Activated CD8-positive, alpha-beta T cell treated with anti-CD3 and anti-CD28 coated beads for 36 hours (primary cell): ENCODE measurements at regions not wholly inside any gene's neighbourhood (a gene's known extent, or its start where the extent isn't known, plus 50 kb on each side); places are given as distances from the start of the nearest gene placed in this dataset.

Experiments
- ATAC-seq: fragments of 200-7000 bp; cut with Tn5 transposase; one replicate; pipeline ENCODE4 v1.10.0; 2021; ENCODE audit warnings: mild to moderate bottlenecking, moderate library complexity
- CTCF ChIA-PET: fragments of 350-600 bp; sonication (Branson Sonifier 250); formaldehyde crosslinking; loops from one replicate; lab custom pipeline; 2021; ENCODE audit warnings: antibody characterized with exemption; lab: Charles Lee
- POLR2A ChIA-PET: fragments of 350-600 bp; sonication (Branson Sonifier 250); formaldehyde crosslinking; loops from one replicate; lab custom pipeline; 2021; ENCODE audit warnings: antibody characterized with exemption; lab: Charles Lee
- DNase-seq: peaks from one replicate; pipeline ENCODE4 v3.0.0-alpha.2; 2020
- H3K27ac Mint-ChIP-seq: one replicate; pipeline ENCODE4 v1.8.0; 2021; ENCODE audit warnings: mild to moderate bottlenecking, mixed read lengths
- H3K27me3 Mint-ChIP-seq: one replicate; pipeline ENCODE4 v1.8.0; 2021; ENCODE audit warnings: mixed read lengths
- H3K36me3 Mint-ChIP-seq: one replicate; pipeline ENCODE4 v1.8.0; 2021; ENCODE audit warnings: low read depth, mixed read lengths
- H3K4me1 Mint-ChIP-seq: one replicate; pipeline ENCODE4 v1.8.0; 2021; ENCODE audit warnings: low read depth, mixed read lengths
- H3K4me3 Mint-ChIP-seq: one replicate; pipeline ENCODE4 v1.8.0; 2021; ENCODE audit warnings: mild to moderate bottlenecking, moderate library complexity, mixed read lengths
- H3K9me3 Mint-ChIP-seq: one replicate; pipeline ENCODE4 v1.8.0; 2021; ENCODE audit warnings: mixed read lengths
- intact Hi-C: fragments of 100-400 bp; cut with micrococcal nuclease; formaldehyde crosslinking; loops from one replicate; pipeline ENCODE4 v1.10.0; 2022
- TF ChIP-seq, protein P1 (sequence below): fragments of 200-600 bp; IDR thresholded peaks from one replicate; pipeline ENCODE4 v1.8.0; 2022; ENCODE audit warnings: antibody characterized with exemption, mild to moderate bottlenecking

DNA sequence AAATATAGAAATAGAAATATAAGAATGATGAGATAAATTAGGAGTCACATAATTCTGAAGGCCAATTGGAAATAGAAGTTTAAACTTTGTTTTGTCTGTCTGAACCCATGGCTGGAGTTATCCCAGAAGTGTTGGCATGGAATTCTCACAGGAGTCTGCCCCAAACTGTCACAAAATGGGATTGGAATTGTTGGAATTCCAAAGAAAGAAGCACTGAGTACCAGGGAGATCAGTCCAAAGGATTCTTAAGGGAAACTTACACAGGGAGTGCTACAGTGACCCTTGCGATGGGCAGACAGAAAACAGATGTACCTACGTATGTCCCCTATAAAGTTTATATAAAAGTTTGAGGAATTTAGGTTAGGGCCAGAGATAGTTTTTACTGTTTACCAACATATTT is 1607.7 kb downstream of the ARAP2 start:
- Mint-ChIP-seq H3K4me1 (no peaks in the 10 kb centered on the region), H3K9me3 (peaks cover 15% of the 10 kb centered on the region), H3K36me3 (no peaks in the 10 kb centered on the region), H3K27me3 (no peaks in the 10 kb centered on the region), H3K4me3 (no peak overlapping the region), H3K27ac (no peak overlapping the region)
- TF ChIP-seq, protein P1, sequence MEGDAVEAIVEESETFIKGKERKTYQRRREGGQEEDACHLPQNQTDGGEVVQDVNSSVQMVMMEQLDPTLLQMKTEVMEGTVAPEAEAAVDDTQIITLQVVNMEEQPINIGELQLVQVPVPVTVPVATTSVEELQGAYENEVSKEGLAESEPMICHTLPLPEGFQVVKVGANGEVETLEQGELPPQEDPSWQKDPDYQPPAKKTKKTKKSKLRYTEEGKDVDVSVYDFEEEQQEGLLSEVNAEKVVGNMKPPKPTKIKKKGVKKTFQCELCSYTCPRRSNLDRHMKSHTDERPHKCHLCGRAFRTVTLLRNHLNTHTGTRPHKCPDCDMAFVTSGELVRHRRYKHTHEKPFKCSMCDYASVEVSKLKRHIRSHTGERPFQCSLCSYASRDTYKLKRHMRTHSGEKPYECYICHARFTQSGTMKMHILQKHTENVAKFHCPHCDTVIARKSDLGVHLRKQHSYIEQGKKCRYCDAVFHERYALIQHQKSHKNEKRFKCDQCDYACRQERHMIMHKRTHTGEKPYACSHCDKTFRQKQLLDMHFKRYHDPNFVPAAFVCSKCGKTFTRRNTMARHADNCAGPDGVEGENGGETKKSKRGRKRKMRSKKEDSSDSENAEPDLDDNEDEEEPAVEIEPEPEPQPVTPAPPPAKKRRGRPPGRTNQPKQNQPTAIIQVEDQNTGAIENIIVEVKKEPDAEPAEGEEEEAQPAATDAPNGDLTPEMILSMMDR: no peak
- POLR2A ChIA-PET: no interaction called here
- intact Hi-C loops: no loop called here
- DNase-seq (no peak), ATAC-seq (no peak)
- CTCF ChIA-PET: no interaction called here

DNA sequence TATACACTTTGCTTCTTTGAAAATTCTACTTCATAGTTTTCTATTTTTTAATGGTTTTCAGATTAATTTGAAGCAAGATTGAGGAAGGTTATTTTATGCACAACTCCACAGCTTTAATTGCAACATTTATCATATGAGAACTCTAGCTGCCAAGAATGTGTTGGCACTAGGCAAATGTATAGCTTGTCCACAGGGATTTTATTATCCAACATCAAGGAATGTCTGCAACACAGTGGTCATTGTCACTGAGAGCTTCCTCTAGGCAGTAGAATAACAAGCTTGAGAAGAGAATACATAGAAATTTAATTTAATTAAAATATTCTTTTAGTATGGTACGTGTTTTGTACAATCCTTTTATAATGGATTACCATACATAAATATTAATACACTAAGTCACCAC is 1600.8 kb downstream of the ARAP2 start:
- intact Hi-C loops: no loop called here
- no peak overlapping the region for H3K4me3 Mint-ChIP-seq
- no peak for DNase-seq
- TF ChIP-seq, protein P1: no peak
- H3K36me3 Mint-ChIP-seq: no peaks in the 10 kb centered on the region
- H3K9me3 Mint-ChIP-seq: peaks cover 14% of the 10 kb centered on the region
- POLR2A ChIA-PET: no interaction called here
- CTCF ChIA-PET: no interaction called here
- ATAC-seq: no peak
- no peaks in the 10 kb centered on the region for H3K27me3 Mint-ChIP-seq
- no peak overlapping the region for H3K27ac Mint-ChIP-seq
- no peaks in the 10 kb centered on the region for H3K4me1 Mint-ChIP-seq

DNA sequence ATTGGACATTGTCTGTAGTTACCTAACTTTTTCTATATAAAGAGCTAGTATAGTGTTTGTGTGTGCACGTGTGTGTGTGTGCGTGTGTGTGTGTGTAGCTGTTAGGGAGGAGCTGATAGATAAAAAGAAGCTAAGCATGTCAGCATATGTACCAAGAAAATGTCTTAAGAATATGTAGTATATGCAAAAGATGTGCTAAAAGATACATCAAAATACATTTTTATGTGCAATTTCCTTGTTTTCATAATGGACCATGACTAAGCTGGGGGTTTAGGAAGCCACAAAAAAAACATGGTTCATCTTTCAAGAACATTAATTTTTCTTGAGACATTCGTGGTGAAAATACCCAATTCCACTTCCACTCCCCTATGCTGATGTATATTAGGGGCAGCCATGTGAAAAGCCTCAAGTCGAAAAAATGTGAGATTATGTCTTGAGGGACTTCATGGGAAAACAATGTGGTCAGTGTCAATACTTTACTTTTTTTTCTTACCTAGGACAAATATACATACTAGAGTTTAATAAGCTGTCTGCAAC is 1599.7 kb downstream of the ARAP2 start:
- ChIA-PET CTCF (no interaction called here), POLR2A (interaction anchor here (0.7 kb wide), 1 partner anchor 842 kb away, joined by 3 read pairs; no protein-coding TSS in a partner anchor)
- Mint-ChIP-seq H3K9me3 (peaks cover 15% of the 10 kb centered on the region), H3K27ac (no peak overlapping the region), H3K27me3 (no peaks in the 10 kb centered on the region), H3K4me1 (no peaks in the 10 kb centered on the region), H3K4me3 (no peak overlapping the region), H3K36me3 (no peaks in the 10 kb centered on the region)
- intact Hi-C loops: no loop called here
- DNase-seq (no peak), ATAC-seq (no peak)
- TF ChIP-seq, protein P1: no peak

DNA sequence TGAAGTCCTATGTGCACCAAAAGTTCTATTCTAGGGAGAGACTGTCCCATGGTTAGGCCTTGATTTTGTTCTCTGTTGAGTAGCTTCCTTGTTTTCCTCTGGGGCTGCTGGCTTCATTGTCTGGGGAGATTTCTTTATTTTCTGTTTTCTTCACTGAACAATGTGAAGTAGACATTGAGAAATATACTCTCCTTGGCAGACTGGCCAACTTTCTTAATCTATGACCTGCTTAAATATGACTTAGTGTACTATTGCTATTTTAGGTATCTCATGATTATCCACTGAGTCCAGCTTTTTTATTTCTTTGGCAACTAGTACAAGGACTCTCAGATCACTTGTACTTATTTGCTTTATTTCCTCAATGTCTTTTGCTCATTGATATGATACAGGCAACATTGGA is 1594.6 kb downstream of the ARAP2 start:
- no peaks in the 10 kb centered on the region for H3K27me3 Mint-ChIP-seq
- H3K27ac Mint-ChIP-seq: no peak overlapping the region
- ATAC-seq (no peak), DNase-seq (no peak)
- intact Hi-C loops: no loop called here
- H3K9me3 Mint-ChIP-seq: peaks cover 3% of the 10 kb centered on the region
- TF ChIP-seq, protein P1: no peak
- H3K36me3 Mint-ChIP-seq: no peaks in the 10 kb centered on the region
- H3K4me1 Mint-ChIP-seq: no peaks in the 10 kb centered on the region
- CTCF ChIA-PET: no interaction called here
- POLR2A ChIA-PET: no interaction called here
- H3K4me3 Mint-ChIP-seq: no peak overlapping the region

DNA sequence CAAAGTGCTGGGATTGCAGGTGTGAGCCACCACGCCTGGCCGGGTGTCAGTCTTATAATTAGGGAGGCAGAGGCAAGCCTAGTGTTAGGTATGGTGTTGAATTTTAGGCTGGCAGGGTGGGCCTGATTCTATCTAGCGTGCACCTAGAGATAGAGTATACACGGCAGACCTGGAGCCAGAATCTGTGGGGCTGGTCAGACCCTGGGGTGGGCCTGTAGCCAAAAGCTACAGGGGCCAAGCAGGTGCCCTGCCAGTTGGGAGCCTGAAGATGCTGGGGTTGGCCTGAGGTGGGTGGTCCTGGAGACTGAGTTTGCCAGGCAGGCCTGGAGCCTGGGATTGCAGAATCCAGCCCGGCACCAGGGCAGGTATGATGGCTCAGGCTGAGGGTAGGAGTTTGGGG is 1580.3 kb downstream of the ARAP2 start:
- Mint-ChIP-seq H3K27ac (no peak overlapping the region), H3K9me3 (peaks cover 4% of the 10 kb centered on the region), H3K27me3 (no peaks in the 10 kb centered on the region), H3K4me3 (no peak overlapping the region), H3K4me1 (no peaks in the 10 kb centered on the region), H3K36me3 (no peaks in the 10 kb centered on the region)
- ChIA-PET CTCF (no interaction called here), POLR2A (no interaction called here)
- ATAC-seq: no peak
- intact Hi-C loops: no loop called here
- DNase-seq: no peak
- TF ChIP-seq, protein P1: no peak
